A549 (cell line): ENCODE measurements at regions not wholly inside any gene's neighbourhood (a gene's known extent, or its start where the extent isn't known, plus 50 kb on each side); places are given as distances from the start of the nearest gene placed in this dataset.

Source experiments
- JUNB ChIP-seq: fragments of >200 bp; sonication (Bioruptor Twin); formaldehyde crosslinking; IDR thresholded peaks from 2 replicates; pipeline ENCODE4 v1.6.1; 2016
- RCOR1 ChIP-seq: fragments of 150-350 bp; IDR thresholded peaks from 2 replicates; pipeline ENCODE4 v1.6.1; 2014; ENCODE audit warnings: antibody characterized with exemption, low read length, low read depth
- TF ChIP-seq, protein P1 (sequence below): fragments of >200 bp; sonication (Bioruptor Twin); formaldehyde crosslinking; IDR thresholded peaks from 3 replicates; pipeline ENCODE4 v1.5.1; 2016

DNA sequence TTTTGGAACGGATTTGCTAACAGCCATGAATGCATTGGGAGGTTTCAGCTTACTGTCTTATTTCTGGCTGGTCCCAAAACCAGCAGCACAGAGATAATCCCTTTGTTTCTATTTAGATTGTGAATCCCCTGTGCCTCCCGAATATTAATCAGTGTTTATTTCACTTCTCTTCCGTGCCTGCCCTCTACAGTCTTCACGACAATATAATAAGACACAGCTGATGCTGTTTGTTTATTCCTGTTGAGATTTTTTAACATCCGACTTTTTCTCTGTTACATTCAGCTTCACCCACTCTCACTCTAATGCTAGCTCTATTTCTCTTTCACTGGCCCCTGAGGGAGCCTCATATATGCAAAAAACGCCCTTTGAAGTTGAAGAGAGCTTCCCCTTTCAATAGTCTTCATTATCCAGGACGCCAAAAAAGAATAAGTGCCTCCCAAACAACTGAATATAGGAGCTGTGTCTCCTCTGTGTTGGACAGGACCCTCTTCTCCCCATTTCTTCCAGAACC is 995.3 kb downstream of the ROBO2 start:
- TF ChIP-seq, protein P1, sequence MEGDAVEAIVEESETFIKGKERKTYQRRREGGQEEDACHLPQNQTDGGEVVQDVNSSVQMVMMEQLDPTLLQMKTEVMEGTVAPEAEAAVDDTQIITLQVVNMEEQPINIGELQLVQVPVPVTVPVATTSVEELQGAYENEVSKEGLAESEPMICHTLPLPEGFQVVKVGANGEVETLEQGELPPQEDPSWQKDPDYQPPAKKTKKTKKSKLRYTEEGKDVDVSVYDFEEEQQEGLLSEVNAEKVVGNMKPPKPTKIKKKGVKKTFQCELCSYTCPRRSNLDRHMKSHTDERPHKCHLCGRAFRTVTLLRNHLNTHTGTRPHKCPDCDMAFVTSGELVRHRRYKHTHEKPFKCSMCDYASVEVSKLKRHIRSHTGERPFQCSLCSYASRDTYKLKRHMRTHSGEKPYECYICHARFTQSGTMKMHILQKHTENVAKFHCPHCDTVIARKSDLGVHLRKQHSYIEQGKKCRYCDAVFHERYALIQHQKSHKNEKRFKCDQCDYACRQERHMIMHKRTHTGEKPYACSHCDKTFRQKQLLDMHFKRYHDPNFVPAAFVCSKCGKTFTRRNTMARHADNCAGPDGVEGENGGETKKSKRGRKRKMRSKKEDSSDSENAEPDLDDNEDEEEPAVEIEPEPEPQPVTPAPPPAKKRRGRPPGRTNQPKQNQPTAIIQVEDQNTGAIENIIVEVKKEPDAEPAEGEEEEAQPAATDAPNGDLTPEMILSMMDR, result no peak
- no peak for TF ChIP-seq JUNB
- no peak for TF ChIP-seq RCOR1
